Coronary artery (tissue), 2 donors: ENCODE measurements at regions not wholly inside any gene's neighbourhood (a gene's known extent, or its start where the extent isn't known, plus 50 kb on each side); places are given as distances from the start of the nearest gene placed in this dataset.
A peak's percentile ranks its signal among the peaks of the same experiment; 100 is the strongest.

Experiments used
- DNase-seq: peaks from one replicate; pipeline ENCODE4 v3.0.0-alpha.2; 2017; ENCODE audit warnings: low spot score
- H3K27ac ChIP-seq, 2 donors: fragments of 200-600 bp; sonication (generic); one replicate each; pipeline ENCODE4 v1.5.1; 2016 to 2019
- H3K4me3 ChIP-seq: fragments of 200-600 bp; sonication (generic); 2 replicates; pipeline ENCODE4 v1.5.1; 2016; ENCODE audit warnings: mild to moderate bottlenecking, moderate library complexity
- TF ChIP-seq, protein P1 (sequence below): fragments of 200-600 bp; sonication (generic); IDR thresholded peaks from one replicate; pipeline ENCODE4 v1.5.1; 2019; ENCODE audit warnings: antibody characterized with exemption

DNA sequence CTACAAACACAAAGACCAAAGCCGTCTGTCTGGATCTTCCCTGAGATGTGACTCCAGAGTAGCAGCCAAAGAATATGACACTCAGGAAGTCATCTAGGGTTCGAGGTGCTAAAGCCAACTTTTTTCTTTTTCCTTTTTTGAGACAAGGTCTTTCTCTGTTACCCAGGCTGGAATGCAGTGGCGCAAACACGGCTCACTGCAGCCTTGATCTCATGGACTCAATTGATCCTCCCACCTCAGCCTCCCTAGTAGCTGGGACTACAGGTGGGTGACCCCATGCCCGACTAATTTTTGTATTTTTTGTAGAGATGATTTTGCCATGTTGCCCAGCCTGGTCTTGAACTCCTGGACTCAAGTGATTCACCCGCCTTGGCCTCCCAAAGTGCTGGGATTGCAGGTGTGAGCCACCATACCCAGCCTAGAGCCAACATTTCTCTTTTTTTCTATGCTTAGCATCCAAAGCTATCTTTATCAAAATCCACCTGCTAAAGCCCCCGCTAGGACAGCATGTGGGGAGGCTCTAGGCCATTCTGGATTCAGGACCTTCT, 92.8 kb downstream of the TMEM17 start:
- DNase-seq: no peak
- no peak overlapping the region for H3K27ac ChIP-seq
- TF ChIP-seq, protein P1, sequence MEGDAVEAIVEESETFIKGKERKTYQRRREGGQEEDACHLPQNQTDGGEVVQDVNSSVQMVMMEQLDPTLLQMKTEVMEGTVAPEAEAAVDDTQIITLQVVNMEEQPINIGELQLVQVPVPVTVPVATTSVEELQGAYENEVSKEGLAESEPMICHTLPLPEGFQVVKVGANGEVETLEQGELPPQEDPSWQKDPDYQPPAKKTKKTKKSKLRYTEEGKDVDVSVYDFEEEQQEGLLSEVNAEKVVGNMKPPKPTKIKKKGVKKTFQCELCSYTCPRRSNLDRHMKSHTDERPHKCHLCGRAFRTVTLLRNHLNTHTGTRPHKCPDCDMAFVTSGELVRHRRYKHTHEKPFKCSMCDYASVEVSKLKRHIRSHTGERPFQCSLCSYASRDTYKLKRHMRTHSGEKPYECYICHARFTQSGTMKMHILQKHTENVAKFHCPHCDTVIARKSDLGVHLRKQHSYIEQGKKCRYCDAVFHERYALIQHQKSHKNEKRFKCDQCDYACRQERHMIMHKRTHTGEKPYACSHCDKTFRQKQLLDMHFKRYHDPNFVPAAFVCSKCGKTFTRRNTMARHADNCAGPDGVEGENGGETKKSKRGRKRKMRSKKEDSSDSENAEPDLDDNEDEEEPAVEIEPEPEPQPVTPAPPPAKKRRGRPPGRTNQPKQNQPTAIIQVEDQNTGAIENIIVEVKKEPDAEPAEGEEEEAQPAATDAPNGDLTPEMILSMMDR: no peak
- H3K4me3 ChIP-seq: no peak overlapping the region

DNA sequence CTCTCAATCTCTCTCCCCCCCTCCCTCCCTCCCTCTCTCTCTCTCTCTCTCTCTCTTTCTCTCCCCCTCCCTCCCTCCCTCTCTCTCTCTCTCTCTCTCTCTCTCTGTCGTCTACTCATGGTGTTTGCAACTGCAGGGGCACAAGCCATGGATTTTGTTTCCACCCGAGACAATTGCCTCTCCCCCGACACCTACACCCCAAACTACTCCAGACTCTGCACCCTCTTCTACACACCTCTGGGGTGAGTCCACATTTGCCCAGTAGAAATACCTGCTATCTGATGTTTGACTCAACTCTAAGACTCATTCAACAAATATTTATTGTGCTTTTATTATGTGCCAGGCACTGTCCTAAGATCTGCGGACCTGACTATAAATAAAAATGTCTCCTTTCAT, 93.7 kb downstream of the TMEM17 start:
- TF ChIP-seq, protein P1: no peak
- no peak for DNase-seq
- Histone ChIP-seq H3K27ac (peak overlapping the region in 1 of 2 donors; percentile 81), H3K4me3 (no peak overlapping the region)

DNA sequence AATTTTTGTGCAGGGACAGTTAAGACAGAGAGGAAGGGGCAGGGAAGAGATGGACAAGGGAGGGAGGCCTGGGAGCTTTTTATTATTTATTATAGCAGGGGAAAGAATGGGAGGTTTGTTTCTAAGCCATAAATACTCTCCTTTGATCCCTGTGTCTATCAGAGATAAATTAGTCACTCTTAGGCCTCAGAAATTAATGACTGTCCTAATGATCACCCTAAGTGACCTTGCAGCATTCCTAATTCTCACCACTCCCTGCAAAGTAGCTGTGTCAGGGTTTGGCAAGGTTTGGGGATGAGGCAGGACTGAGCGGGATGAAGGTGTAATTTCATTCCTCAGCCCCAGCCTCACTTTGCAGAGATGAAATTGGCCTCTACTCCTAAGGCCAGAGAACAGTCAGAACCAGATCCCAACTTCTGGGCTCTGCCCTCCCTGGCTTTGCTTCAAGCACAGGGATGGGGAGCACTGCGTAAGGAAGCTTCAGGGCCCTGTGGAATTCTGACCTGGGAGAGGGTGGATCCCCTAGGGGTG, 95.0 kb downstream of the TMEM17 start:
- TF ChIP-seq, protein P1: no peak
- Histone ChIP-seq H3K27ac (peak overlapping the region; percentile 81 to 86), H3K4me3 (no peak overlapping the region)
- no peak for DNase-seq

DNA sequence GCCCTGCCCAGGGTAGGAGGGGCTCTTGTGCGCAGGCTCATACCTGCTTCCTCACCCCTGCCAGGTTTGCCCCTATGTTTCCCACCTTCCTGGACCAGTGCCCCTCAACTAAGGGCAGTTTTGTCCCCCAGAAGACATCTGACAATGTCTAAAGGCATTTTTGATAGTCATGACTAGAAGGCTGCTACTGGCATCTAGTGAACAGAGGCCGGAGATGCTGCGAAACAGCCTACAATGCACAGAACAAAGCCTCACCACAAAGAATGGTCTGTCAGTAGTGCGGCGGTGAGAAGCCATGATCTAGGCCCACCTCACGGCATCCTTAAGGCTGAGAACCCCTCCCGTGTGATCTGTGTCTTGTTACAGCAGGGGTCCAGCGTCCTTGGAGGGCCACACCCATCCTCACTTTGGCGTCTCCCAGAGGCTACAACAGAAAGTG, 96.0 kb downstream of the TMEM17 start:
- Histone ChIP-seq H3K4me3 (no peak overlapping the region), H3K27ac (peak overlapping the region; percentile 81 to 86)
- DNase-seq: no peak
- TF ChIP-seq, protein P1: no peak

DNA sequence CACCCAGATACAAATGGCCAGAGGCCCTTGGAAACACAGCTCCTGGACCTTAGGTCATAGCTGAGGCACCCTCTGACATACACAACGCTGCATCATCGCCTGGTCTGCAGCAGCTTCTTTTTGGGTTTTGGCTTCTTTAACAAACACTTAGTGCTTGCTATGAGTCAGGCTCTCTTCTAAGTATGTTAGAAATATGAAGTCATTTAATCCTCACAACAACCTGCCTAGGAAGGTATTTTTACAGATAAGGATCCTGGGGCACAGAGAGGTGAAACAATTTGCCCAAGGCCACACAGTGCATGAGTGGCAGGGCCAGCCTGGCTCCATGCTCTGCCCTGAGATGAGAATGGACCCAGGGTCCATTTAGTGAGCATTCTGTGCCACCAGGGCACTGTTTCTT, 96.6 kb downstream of the TMEM17 start:
- no peak for DNase-seq
- TF ChIP-seq, protein P1: no peak
- H3K27ac ChIP-seq: peak overlapping the region; percentile 81 to 86
- no peak overlapping the region for H3K4me3 ChIP-seq

DNA sequence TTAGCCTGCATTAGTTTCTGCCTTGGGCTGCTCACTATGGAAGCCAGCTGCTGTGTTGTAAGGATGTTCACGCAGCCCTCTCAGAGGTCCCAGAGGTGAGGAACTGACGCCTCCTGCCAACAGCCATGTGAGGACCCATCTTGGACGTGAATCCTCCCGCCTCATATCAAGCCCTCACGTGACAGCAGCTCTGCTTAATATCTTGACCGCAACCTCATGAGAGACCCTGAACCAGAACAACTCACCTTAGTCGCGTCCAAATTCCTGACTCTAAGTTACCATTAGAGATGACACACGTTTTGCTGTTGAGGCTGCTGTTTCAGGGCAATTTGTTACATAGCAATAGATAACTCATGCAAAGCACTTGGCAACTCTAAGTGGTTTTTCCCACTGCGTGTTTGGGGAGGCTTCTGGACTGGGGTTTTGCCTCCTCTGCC, 97.7 kb downstream of the TMEM17 start:
- TF ChIP-seq, protein P1: no peak
- H3K4me3 ChIP-seq: no peak overlapping the region
- no peak overlapping the region for H3K27ac ChIP-seq
- DNase-seq: no peak

DNA sequence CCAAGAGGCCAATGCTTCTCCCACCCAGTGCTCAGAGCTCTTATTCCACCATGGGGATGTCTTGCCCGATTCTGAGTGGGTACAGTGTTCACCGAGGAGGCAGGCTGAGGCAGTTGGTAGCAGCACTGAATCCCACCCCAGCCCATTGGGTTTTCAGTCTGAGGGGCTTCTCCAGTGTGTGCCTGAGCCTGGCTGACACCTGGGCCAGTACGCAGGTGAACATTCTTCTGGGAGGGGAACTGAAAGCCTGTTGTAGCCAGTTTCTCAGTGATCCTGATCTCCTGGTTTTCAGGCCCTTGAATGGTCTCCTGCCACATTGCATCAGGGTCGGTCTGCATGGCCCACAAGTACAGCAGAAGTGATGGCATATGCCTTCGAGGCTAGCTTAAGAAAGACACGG, 98.2 kb downstream of the TMEM17 start:
- DNase-seq: no peak
- Histone ChIP-seq H3K4me3 (no peak overlapping the region), H3K27ac (no peak overlapping the region)
- TF ChIP-seq, protein P1: no peak
